Stimulated activated CD4-positive, alpha-beta T cell treated with anti-CD3 and anti-CD28 coated beads, Interleukin-15, amount 100 ng/mL, for 24 hours (primary cell): ENCODE measurements at regions not wholly inside any gene's neighbourhood (a gene's known extent, or its start where the extent isn't known, plus 50 kb on each side); places are given as distances from the start of the nearest gene placed in this dataset.
"Not testable (repeated sequence)": the region's sequence is repeated elsewhere in the genome, so short reads cannot be mapped to it uniquely, and the experiment has no call there.

ENCODE experiments used
- DNase-seq: peaks from one replicate; pipeline ENCODE4 v3.0.0-alpha.2; 2020

DNA sequence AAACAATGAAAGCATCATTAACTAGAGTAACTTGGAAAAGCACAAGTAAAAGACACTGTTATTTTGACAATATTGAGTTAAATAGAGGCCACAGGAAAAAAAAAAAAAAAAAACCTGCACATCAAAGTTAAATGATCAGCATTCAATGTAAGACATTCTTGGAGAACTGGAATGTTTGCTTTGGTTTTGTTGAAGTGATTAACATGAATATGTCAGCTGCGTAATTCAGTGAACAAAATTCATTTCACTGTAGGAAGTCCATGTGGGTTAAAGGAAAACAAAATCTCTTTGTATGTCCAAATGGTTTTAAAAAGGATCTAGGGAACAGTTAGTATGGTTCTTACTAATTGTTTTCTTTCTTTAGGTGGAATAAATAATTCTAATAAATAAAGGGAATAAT lies 252.8 kb upstream of the CNTN6 start:
- no peak for DNase-seq

GRCh38 chr3:851098-851790 lies 241.6 kb upstream of the CNTN6 start:
- no peak for DNase-seq

DNA sequence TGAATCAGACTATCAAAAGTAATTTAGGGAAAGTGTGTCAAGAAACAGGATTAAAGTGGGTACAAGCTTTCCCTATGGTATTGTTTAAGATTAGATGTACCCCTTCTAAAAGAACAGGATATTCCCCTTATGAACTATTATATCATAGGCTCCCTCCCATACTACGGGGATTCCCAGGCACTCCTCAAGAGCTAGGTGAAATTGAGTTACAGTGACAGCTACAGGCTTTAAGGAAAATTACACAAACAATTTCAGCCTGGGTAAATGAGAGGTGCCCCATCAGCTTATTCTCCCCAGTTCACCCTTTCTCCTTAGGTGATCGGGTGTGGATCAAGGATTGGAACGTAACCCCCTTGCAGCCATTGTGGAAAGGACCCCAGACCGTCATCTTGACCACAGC lies 240.8 kb upstream of the CNTN6 start:
- no peak for DNase-seq

- no peak for DNase-seq
Measured at GRCh38 chr3:853489-853888, 239.3 kb upstream of the CNTN6 start.

DNA sequence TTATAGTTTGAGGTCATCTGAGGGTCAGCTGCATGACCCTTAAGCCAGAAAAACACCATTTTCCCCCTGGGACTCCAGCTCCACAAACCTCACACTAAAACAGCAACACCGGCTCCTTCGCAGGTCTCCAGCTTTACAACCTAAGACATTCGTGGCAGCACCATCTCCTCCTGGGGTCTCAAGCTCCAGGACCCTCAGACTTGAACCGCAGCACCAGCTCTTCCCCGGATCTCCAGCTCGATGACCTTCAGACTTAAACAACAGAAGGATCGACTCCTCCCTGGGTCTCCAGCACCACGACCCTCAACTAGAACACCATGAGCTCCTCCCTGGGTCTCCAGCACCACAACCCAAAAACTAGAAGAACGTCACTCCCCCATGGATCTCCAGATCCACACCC lies 233.7 kb upstream of the CNTN6 start:
- DNase-seq, result no peak

GRCh38 chr3:861721-862120 lies 231.1 kb upstream of the CNTN6 start:
- DNase-seq, result no peak

DNA sequence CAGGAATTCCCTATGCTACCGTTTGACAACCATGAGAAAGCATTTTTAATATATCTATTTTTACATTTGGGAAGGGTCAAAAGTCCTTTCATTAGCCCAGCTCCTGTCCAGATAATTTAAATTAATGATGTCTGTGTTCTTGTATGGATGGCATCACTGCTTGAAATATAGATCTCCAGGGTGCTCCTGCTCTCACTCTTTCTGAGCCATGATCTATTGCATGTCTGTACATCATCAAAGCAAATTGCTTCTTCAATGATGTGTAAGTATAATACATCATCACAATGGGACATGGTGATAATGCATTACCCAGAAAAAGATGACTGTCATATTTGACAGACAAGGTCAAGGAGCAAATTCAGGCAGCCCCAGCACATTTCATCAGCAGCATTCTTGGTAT lies 223.6 kb upstream of the CNTN6 start:
- no peak for DNase-seq

DNA sequence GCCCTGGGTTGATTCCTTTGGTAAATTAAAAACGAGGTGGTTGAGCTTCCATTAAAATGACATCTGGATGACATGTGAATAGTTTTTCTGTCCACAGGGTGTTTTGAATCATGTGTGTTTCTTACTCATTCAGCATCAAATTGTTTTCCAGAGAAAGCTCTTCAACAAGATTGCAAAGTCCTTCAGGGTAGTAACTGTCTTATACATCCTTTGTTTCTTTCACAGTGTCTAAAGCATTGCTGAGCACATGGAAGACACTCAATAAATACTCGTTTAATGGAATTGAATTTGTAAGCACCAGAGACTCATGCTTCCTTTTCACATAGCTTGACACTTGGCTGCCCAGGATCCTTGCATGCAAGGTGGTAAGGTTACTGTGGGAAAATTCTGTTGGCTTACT lies 223.1 kb upstream of the CNTN6 start:
- DNase-seq, result no peak

GRCh38 chr3:871651-872050 lies 221.2 kb upstream of the CNTN6 start:
- no peak for DNase-seq

DNA sequence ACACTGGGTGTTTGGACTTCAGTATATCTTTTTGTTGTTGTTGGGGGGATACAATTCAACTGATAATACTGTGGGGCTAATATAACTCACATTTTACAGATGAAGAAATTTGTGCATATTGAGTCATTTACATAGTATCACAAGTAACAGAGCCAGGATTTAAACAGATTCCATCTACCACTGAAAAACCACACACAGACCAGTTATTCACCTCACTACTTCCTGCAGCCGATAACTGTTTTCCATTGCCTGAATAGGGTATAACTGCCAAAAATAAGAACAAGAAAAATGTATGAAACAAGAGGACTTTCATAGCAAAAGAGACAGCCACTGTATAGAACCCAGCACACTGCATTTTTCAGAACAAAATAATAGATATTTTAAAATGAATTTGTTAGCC lies 215.8 kb upstream of the CNTN6 start:
- DNase-seq, result no peak

- DNase-seq, result no peak
Measured at GRCh38 chr3:878746-879145, 214.1 kb upstream of the CNTN6 start.

- DNase-seq, result no peak
Measured at GRCh38 chr3:880371-880770, 212.5 kb upstream of the CNTN6 start.

- no peak for DNase-seq
Measured at GRCh38 chr3:882533-882932, 210.3 kb upstream of the CNTN6 start.

GRCh38 chr3:901953-902778 lies 190.7 kb upstream of the CNTN6 start:
- DNase-seq, result no peak

GRCh38 chr3:905217-905616 lies 187.6 kb upstream of the CNTN6 start:
- no peak for DNase-seq

DNA sequence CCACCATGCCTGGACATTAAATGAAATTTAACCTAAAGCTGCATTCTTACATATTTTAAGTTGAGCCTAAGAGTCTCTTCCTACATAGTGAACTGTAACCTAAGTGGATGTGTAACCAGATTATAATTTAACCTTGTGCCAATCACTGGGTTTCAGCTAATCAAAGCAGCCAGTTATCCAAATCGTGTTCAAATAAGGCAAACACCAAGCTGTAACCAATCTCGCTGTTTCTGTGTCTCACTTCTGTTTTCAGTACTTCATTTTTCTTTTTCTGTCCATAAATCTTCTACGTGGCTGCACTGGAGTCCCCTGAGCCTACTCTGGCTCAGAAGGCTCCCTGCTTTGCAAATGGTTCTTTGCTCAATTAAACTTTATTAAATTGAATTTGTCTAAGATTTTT lies 186.1 kb upstream of the CNTN6 start:
- DNase-seq, result no peak

GRCh38 chr3:908839-909238 lies 184.0 kb upstream of the CNTN6 start:
- no peak for DNase-seq

DNA sequence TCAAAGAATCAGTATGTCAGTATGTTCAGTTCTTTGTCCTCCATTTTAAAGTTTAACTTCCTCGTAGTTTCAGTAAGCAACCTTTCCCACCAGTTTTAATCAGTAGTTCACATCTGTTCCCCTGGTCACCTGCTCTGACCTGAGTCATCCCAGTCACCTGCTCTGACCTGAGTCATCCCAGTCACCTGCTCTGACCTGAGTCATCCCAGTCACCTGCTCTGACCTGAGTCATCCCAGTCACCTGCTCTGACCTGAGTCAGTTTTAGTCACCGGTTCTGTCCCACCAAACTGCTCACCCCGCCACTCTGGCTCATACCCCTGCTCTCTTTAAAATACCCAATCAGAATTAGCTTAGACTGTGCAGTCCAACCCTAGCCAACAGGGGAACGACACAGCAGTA lies 180.1 kb upstream of the CNTN6 start:
- not testable (repeated sequence) for DNase-seq

GRCh38 chr3:923161-923910 lies 169.5 kb upstream of the CNTN6 start:
- no peak for DNase-seq

GRCh38 chr3:930866-931265 lies 162.0 kb upstream of the CNTN6 start:
- DNase-seq, result no peak

GRCh38 chr3:933326-933725 lies 159.5 kb upstream of the CNTN6 start:
- no peak for DNase-seq

DNA sequence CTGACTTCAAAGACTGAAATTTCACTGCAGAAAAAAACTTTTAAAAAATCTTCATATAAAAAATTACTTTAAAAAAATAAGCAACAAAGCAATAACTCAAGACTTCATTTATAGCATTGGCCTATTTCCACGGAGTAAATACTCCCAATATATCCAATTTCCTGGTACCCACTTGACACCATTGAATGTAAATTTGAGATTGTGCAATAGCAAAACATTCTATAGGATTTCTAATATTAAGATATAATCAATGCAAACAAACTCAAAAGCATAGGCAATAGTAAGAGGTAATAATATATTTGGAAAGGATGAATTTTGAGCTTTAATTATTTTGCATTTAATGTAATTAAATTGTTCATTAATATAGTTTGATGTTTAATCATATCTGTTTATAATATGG lies 148.0 kb upstream of the CNTN6 start:
- DNase-seq, result no peak

- DNase-seq, result no peak
Measured at GRCh38 chr3:945738-946137, 147.1 kb upstream of the CNTN6 start.

DNA sequence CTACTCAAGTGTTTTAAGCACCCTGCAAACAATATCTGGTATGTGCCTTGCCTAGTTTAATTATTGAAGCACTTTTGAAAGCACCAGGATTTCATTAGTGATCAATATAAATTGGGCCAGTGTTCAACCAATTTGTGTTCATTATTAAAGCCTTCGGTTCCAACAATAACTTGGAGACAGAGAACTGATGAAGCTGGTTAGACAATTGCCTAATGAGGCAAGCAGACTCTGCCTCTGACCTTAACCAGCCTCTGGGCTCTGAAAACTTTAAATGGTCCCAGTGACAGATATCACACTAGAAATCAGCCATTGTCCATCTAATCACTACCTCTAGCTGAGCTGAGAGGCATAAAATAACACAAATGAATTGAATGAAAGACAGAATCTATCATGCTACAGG lies 139.9 kb upstream of the CNTN6 start:
- DNase-seq, result no peak
